ENCODE measurements at regions not wholly inside any gene's neighbourhood (a gene's known extent, or its start where the extent isn't known, plus 50 kb on each side); places are given as distances from the start of the nearest gene placed in this dataset.
"Not testable (repeated sequence)": the region's sequence is repeated elsewhere in the genome, so short reads cannot be mapped to it uniquely, and the experiment has no call there.

GRCh38 chr6:121670511-121670910 lies 235.1 kb downstream of the GJA1 start:
- Histone ChIP-seq H3K36me3 (no peaks in the 10 kb centered on the region), H3K4me1 (no peaks in the 10 kb centered on the region), H3K4me3 (replicated peaks in 1 of 3) (no peak overlapping the region), H3K27me3 (no peaks in the 10 kb centered on the region), H3K9me3 (no peaks in the 10 kb centered on the region), H3K27ac (no peak overlapping the region)
- TF ChIP-seq POLR2A (IDR thresholded peaks at IDR 0.05): no peak
- TF ChIP-seq CTCF (IDR thresholded peaks at IDR 0.05): no peak
- intact Hi-C loops (cut with DNase I): no loop called here
- no peak for DNase-seq
- 97 to 98% methylated on average over 2 of the region's 2 CpGs for WGBS, 2 donors

- TF ChIP-seq CTCF (IDR thresholded peaks at IDR 0.05) (no peak), POLR2A (IDR thresholded peaks at IDR 0.05) (no peak)
- no peaks in the 10 kb centered on the region for H3K27me3 ChIP-seq
- no peaks in the 10 kb centered on the region for H3K36me3 ChIP-seq
- H3K4me3 ChIP-seq (replicated peaks in 1 of 3): no peak overlapping the region
- H3K27ac ChIP-seq: no peak overlapping the region
- intact Hi-C loops (cut with DNase I): no loop called here
- no peaks in the 10 kb centered on the region for H3K4me1 ChIP-seq
- WGBS, 2 donors: 92% methylated on average over 1 of the region's 1 CpG
- H3K9me3 ChIP-seq: no peaks in the 10 kb centered on the region
- no peak for DNase-seq
Observed at GRCh38 chr6:121677571-121677970, 242.1 kb downstream of the GJA1 start.

- 83 to 92% methylated on average over 1 of the region's 1 CpG for WGBS, 2 donors
- Histone ChIP-seq H3K27me3 (no peaks in the 10 kb centered on the region), H3K9me3 (no peaks in the 10 kb centered on the region), H3K36me3 (no peaks in the 10 kb centered on the region), H3K27ac (no peak overlapping the region), H3K4me1 (no peaks in the 10 kb centered on the region), H3K4me3 (replicated peaks in 1 of 3) (no peak overlapping the region)
- no peak for TF ChIP-seq POLR2A (IDR thresholded peaks at IDR 0.05)
- no peak for TF ChIP-seq CTCF (IDR thresholded peaks at IDR 0.05)
- intact Hi-C loops (cut with DNase I): no loop called here
- no peak for DNase-seq
Observed at GRCh38 chr6:121678245-121678644, 242.8 kb downstream of the GJA1 start.

GRCh38 chr6:121680058-121680457 lies 244.6 kb downstream of the GJA1 start:
- no peaks in the 10 kb centered on the region for H3K4me1 ChIP-seq
- no peak overlapping the region for H3K4me3 ChIP-seq (replicated peaks in 1 of 3)
- TF ChIP-seq CTCF (IDR thresholded peaks at IDR 0.05) (no peak), POLR2A (IDR thresholded peaks at IDR 0.05) (no peak)
- H3K27me3 ChIP-seq: no peaks in the 10 kb centered on the region
- no peaks in the 10 kb centered on the region for H3K9me3 ChIP-seq
- intact Hi-C loops (cut with DNase I): no loop called here
- H3K27ac ChIP-seq: no peak overlapping the region
- 94 to 96% methylated on average over 9 of the region's 9 CpGs for WGBS, 2 donors
- no peak for DNase-seq
- H3K36me3 ChIP-seq: no peaks in the 10 kb centered on the region

- H3K27ac ChIP-seq: no peak overlapping the region
- DNase-seq: no peak
- intact Hi-C loops (cut with DNase I): no loop called here
- H3K9me3 ChIP-seq: no peaks in the 10 kb centered on the region
- no peak overlapping the region for H3K4me3 ChIP-seq (replicated peaks in 1 of 3)
- H3K36me3 ChIP-seq: no peaks in the 10 kb centered on the region
- WGBS, 2 donors: 96% methylated on average over 25 of the region's 25 CpGs
- no peak for TF ChIP-seq POLR2A (IDR thresholded peaks at IDR 0.05)
- TF ChIP-seq CTCF (IDR thresholded peaks at IDR 0.05): no peak
- no peaks in the 10 kb centered on the region for H3K27me3 ChIP-seq
- H3K4me1 ChIP-seq: no peaks in the 10 kb centered on the region
Observed at GRCh38 chr6:121682666-121683065, 247.2 kb downstream of the GJA1 start.

- H3K9me3 ChIP-seq; H3K36me3 ChIP-seq; DNase-seq; H3K27ac ChIP-seq; H3K27me3 ChIP-seq; intact Hi-C loops (cut with DNase I); H3K4me1 ChIP-seq; H3K4me3 ChIP-seq (replicated peaks in 1 of 3): not testable (repeated sequence)
- WGBS, 2 donors: 88 to 93% methylated on average over 10 of the region's 10 CpGs
Observed at GRCh38 chr6:121685806-121686205, 250.4 kb downstream of the GJA1 start.

Data from thyroid gland (tissue), 4 donors.